Thyroid gland (tissue), 4 donors: ENCODE measurements at regions not wholly inside any gene's neighbourhood (a gene's known extent, or its start where the extent isn't known, plus 50 kb on each side); places are given as distances from the start of the nearest gene placed in this dataset.

ENCODE experiments used
- CTCF ChIP-seq, 6 experiments: fragments of 200-600 bp in 3 of 6; fragments of 450-650 bp in 3 of 6; sonication (generic) in 3 of 6; IDR thresholded peaks; one replicate each; pipeline ENCODE4 v1.5.1; 2016 to 2019; ENCODE audit warnings: antibody characterized with exemption in 6 of 6, mild to moderate bottlenecking in 2 of 6, inconsistent platforms in 1 of 6, moderate library complexity in 1 of 6
- POLR2A ChIP-seq, 2 donors: fragments of 450-650 bp; IDR thresholded peaks; one replicate each; pipeline ENCODE4 v1.6.1; 2017; ENCODE audit warnings: antibody characterized with exemption in 2 of 2, mild to moderate bottlenecking in 2 of 2, moderate library complexity in 1 of 2

DNA sequence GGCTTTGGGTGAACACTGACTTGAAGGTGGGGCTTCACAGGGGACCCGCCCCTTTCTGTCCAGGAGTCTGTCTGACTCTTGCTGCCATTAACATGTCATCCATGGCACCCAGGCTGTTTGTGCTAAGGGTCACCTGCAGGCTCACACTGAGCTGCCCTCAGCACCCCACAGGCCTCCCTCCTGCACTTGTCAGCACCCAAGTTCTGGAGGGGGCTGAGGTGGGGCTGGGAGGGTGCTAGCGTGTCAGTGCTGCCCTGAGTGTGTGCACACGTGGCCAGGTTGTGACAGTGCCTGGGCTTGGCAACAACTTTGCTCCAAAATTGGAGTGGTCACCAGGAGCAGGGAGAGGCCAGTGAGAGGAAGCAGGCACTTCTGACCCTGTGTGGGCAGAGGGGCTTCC, 963.2 kb downstream of the TRHDE start:
- no peak for TF ChIP-seq CTCF (IDR thresholded peaks at IDR 0.05)
- TF ChIP-seq POLR2A (IDR thresholded peaks at IDR 0.05): no peak
